HG02759 (cell line): ENCODE measurements at regions not wholly inside any gene's neighbourhood (a gene's known extent, or its start where the extent isn't known, plus 50 kb on each side); places are given as distances from the start of the nearest gene placed in this dataset.
"Not testable (repeated sequence)": the region's sequence is repeated elsewhere in the genome, so short reads cannot be mapped to it uniquely, and the experiment has no call there.

Experiments
- ATAC-seq: cut with Tn5 transposase; IDR thresholded peaks from one replicate; pipeline ENCODE4 v1.9.1; 2021; ENCODE audit warnings: mild to moderate bottlenecking, moderate library complexity; ENCODE audit not compliant: unreplicated experiment

DNA sequence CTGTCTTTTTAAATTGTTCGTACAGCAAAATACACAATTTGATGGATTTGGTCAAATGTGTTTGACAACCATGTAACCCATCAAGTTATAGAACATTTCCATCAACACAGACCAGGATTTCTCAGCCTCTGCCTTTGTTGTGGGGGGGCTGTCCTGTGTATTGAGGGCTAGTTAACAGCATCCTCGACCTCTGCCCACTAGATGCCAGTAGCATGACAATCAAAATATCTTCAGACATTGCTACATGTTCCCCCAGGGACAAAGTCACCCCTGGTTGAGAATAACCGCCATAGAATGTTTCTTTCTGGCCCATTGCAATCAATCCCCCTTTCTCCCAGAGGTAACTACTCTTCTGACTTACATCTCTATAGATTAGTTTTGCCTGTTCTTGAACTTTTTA is 310.1 kb upstream of the RGMA start:
- ATAC-seq: no peak

DNA sequence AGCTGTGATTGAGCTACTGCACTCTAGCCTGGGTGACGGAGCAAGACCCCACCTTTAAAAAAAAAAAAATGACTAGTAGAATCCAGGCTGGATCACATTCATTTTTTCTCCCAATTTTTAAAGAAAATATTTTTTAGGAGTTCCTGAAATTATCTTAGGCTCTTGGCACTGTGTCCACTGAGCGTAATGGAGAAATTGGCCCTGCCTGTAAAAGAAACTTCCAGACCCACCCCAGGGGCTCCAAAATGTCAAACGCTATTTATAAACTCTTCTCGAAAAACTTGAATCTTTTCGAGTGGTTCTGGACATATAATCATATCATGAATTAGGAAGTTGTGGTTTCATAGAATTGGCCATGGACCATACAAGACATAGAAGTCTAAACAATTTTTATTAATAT is 300.2 kb upstream of the RGMA start:
- ATAC-seq: no peak

DNA sequence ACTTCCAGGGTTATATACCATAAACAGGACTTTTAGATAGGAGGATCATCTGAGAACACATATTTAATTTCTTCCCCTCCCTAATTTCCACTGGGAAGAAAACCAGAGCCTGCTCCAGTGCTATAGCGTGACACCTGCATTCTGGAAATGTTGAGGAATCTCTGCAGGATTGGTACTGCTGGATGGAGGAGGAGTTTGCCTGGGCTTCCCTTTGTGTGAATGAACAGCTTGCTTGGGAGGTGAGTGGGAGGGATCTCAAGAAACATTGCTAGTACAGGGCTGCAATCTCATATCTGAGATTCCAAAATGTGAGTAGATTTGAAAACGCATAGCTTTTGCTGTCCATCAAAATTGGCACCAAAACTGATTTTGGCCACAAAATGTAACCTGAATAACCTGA is 295.9 kb upstream of the RGMA start:
- no peak for ATAC-seq

DNA sequence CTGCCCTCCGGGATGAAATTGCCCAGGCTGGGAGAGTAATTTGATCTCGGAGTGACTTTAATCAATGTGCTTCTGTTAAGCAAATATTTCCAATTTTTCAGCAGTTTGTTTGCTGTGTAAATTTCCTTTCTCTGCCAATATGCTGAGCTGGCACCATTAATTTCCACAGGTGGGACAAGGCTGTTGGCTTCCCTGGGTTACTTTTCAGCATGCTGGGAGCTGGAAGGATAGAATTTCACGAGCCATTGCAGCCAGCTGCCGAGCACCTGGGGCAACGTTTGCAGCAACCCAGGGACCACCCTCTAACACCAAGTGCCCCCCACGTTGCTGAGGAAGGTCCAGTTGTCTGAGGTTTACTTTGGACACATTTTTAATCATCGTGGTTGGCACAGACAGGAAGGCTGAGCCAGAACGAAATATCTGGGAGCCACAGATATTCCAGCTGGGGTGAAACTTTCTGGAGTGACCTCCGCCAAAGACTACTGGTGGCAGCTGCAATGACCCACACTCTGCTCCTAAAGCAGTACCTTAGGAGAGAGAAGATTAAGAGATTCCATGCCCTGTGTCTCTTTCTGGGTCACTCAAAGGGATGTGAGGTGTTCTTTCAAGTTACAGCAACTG is 293.3 kb upstream of the RGMA start:
- ATAC-seq: no peak

DNA sequence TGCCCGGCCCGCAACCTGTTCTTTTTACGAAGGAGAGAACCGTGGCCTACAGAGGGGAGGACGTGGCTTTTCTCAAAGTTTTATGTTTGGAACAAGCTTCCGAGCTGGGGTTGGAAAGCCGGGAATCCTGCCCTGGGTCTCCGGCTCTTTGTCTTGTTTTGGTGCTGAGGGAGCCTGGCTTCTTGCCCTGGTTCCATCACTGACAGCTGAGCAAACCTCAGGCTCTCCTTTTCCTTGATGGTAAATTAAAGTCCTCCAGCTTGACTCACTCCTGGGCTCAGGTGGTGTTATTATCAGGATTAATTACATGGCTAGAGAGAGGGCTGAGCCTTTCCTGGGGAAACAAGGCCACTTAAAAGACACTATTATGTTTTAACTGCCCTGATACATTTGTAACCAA is 289.5 kb upstream of the RGMA start:
- ATAC-seq: no peak

DNA sequence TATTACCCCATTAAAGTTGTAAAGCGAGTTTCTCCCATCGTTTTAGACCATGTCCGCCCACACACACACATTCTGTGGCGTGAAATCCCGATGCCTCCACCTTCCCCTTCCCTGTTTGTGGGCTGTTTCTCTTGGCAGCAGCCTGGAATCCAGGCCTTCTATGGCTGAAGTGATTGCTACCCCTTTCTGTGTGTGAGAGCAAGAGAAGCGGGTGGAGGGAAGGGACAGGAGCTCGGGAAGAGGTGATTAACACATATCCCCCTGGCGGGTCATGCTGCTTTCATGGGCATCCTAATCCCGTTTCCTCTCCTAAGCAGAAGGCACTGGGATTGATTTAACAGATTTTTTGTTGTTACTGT is 283.8 kb upstream of the RGMA start:
- no peak for ATAC-seq

DNA sequence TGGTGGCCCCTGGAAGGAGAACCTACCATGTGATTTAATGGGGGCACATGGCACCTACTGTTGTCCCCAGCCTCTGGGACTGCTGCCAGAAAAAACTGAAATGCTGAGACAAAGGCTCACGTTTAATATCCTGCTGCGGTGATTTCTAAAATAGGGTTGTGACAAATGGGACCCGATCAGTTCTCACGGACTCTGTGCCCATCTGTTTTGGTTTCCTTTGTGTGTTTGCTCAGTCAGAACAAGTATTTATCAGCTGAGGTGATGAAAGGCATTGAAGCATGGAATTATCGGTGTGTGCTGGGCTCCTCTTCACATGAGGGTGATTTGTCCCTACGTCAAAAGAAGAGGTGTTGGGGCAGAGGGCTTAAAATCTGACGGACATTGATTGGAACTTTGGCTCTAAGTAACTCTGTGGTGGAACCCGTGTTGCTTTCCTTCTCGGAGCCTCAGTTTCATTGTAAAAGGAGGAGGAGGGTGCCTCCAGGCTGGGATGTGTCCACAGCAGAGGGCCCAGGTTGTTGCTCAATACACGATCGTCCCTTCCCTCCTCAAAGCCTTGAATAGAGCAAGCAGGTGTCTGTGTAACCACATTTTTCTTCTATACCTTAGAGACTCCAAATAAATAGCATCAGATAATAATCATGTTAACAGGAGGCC is 283.3 kb upstream of the RGMA start:
- ATAC-seq: no peak

DNA sequence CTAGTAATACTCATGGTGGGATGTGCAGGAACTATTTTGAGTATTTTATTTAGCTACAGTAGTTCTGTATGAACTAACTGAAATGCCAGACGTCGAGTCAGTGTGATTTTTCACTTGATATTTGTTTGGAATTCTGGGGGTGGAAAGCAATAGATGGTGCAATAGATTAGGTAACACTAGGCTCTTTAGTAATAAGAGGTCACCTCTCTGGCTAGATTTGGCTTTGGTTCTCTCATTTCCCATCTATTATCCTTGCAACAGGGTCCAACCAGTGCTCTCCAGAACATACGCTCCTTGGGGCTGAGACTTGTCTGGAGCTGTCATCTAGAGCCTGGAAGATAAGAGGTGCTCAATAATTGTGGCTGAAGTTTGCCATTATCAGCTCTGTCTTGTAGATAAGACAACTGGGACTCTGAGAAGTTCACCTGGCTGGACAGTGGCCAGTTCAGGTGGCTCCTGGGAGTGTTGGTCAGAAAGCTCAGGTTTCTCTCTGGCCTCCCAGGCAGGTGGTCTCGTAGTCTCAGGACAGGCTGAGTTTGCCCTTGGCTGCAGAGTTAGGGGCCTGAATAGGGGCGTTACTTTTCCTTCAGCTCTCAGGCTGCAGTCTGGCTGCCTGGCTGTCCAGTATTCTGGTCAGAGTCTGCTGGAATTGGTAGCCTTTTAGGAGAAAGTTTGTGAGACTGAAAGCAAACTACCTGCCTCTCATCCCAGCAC is 277.5 kb upstream of the RGMA start:
- no peak for ATAC-seq

DNA sequence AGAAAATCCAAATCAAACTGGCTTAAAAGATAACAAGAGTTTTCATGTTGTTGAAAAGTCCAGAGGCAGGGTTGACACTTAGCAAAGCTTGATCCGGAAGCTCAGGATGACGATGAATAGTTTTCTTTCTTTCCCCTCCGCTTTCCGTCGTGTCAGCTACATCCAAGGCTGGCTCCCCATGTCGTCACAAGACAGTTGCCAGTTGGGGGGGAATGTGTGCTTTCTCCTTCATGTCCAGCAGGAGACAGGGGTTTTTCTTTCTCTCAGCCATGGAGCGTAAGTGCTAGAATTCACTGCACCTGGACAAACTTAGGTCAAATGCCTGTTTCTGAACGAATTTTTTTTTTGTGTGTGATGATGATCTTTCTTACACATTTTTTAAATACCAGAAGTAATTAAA is 273.8 kb upstream of the RGMA start:
- ATAC-seq: no peak

DNA sequence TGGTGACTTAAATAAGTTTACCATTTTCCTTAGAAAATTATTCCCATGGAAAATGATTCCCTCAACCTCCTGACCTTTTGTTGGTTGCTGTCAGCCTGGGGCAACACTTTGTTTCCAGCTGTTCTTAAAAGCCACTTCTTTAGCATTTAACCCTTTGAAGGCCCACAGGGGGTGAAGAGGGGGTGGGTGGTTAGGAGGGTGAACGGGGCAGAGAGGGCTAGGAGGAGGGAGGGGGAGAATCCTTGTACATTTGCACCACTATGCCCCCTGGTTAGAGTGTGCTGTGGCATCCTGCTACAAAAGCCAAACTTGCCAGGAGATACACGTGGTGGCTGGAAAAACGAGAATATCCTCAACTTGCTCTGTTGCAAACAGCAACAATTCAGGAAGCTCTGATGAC is 273.2 kb upstream of the RGMA start:
- ATAC-seq: no peak

DNA sequence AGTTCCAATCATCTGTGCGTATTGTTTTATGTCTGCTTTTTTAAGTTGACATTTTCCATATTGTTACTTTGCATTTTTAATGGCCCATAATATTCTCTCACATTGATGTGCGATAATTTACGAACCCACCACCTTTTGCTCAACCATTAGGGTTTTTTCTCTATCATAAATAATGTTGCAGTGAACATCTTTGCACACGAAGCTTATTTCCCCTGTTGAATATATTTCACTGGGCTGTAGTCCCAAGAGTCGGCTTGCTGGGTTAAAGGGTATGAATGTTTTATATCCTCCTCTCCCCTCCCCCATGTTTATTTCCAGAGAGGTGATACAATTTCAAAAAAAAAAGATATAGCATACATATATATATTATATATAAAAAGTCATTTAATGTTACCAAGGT is 272.7 kb upstream of the RGMA start:
- no peak for ATAC-seq

DNA sequence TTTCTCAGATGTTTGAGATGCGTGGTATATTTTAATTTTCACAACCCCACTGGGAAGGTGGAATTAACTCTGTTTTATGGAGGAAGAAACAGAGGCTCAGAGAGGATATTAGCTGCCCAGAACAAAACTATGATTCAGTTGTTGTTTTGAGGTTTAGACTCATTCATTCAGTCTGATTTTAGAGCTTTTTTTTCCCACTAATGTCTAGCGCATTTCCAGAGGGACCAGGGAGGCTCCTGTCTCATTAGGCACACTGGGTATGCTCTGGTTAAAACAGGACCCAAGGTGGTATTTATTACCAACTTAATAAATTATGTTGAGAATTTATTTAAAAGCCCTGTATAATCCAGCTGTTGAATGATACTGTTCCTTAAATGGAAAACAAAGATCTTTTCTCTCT is 272.0 kb upstream of the RGMA start:
- no peak for ATAC-seq

DNA sequence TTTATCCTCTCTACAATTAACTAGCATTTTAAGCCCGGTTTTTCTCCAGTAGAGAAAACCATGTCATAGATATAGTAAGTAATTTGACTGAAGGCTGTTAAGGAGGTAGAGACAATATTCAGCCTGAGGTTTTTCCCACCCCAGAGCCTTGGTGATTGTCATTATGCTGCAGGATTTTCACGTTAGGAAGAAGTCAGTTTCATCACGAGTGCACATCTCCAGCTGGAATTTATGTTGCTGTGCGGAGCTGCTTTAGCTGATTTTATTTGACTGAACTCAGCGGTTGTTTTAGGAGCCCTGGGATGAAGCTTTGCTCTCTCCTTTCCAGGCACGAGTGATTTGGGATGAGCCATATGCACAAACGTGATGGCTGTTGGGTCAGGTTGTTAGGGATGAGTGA is 271.3 kb upstream of the RGMA start:
- ATAC-seq: no peak

DNA sequence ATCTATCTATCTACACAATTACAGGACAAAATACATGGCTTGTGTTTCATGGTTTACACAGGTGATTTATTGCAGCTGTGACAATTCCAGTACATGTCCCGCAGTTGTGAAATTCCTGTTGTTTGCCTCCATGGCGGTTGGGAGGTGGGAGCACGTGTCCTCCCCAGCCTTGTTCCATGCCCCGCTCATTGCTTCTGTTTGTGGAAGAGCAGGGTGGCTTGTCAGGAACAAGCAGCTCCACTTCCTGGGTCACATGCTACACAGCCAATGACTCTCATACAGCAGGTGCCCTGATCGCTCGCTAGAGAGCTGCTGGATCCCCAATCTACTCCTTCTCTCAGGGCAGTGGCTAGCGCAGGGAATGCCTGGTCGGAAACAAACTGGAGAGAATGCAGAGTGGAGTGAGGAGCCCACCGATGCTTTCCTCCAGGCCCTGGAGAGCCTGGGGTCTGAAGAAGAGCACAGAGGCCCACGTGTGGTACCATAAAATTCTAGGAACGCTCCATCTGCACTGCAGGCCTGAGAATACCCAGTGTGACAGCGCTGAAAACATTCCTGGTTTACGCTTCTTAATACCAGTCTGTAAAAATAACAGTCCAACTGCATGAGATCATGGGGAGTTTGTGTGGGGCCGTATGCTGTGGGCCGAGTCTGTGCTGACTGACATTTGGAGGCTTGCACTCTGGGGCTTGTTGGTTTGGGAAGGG is 270.6 kb upstream of the RGMA start:
- ATAC-seq: no peak

DNA sequence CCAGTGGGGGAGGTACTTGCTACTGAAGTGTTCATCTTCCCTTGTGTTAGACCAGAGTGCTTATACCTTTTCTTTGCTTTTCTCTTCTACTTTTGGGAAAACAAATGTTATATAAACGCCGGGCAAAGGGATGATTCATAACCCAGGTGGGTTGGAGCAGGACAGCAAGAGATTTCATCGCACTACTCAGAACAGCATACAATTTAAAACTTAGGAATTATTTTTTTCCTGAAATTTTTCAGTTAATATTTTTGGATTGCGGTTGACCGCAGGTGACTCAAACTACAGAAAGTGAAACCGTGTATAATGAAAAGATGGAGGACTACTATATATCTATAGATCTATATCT is 270.0 kb upstream of the RGMA start:
- no peak for ATAC-seq

DNA sequence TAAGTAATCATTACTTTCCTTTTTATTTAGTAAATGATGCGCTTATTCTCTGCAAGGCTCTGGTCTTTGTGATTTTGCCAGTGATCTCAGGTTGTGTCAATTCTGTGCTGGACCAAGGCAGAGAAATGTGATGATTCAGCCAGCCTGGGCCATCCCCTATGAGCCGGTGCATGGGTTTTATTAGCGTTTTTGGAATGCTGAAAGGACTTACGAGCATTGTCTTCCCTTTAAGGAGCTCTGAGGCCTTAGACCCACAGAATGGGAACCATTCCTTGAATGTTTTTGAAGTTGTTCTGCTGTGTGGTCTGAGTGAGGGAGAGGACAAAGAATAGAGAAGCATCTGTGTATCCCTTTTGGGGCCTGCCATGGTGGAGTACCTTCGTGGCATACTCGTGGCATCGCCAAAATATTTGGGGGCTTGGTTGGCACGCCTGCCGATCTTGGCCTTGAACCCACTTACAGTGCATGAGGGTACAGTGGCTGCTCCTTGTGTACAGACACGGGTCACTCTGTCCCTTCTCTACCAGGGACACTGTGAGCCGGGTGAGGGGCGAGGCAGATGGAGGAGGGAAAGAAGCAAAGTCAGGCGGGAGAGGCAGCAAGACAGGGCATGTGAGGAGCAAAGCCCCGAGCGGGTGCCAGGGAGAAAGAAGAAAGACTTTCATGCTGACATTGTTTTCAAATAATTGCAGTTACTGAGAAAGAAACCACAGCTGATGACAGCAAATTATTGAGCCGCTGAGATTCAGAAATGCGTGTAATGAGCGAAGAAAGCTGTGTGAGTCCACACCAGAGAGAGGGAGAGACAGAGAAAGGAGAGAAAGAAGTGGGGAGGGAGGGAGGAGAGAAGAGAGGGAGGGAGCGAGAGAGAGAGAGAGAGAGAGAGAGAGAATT is 269.4 kb upstream of the RGMA start:
- no peak for ATAC-seq

DNA sequence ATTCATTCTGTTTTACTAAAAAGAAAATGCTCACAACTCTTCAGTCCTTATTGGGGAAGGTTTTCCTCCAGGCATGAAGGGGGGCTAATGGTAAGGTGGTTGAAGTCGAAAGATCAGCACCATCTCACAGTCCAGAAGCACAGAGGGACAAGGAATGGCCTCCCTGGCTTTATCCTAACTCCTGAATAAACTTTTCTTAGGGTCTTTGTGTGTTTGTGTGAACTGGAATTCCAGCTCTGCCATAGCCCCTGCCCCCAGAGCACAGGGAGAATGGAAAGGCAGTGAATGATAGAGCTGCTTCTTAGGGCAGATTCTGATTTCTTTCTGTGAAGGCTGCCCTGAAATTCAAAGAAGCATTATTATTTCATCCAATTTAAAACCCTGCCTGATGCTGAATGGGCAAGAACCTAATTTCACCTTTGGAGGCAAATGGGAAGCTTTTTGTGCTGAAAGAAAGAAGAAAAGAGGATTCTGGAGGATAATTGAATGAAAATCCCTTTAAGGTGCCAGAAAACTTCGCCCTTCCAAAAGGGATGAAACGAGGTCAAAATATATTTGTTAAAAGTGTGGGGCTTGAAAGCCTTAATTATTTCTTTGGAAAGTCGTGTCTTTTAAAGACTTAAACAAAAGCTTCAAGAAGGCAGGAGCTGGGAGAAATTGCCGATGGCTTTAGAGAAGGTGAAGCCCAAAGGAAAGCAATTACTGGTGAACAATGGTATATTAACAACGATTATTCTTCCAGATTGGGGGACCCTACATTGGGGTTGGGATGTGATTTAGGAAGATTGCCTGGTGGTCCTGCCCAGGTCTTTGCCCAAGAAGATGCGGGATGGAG is 259.9 kb upstream of the RGMA start:
- no peak for ATAC-seq

DNA sequence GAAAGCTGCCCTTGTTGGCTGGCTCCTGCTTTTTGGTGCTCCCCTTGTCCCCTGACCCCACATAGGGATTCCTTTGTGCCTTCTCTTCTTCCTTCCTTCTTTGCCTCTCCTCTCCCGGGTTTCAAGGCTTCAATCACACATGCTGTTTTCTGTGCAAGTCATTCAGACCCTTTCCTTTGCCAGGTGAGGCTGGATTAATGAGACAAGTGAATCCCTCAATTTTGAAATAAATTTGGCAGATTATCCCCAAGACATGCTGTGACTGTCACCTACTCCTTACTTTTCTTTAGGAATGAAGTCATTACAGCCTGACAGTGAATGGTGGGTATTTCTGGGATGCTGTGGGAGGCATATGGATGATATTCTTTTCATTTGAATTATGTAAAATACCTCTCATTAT is 259.0 kb upstream of the RGMA start:
- no peak for ATAC-seq

DNA sequence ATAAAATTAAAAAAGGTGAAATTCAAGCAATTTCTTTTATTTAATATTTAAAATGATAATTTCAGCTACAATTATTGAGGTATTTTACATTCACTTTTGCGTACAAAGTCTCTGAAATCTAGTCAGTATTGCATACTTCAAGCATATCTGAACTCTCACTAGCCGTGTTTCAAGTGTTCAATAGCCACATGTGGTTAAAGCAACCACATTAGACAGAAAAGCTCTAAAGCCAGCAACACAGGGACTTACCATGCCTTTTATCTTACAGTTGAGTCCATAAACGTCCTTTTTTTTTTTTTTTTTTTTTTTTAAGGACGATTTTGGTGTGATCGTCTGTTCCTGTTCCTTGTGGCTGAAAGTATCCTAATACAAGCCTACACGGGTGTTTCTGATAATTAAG is 257.0 kb upstream of the RGMA start:
- no peak for ATAC-seq

DNA sequence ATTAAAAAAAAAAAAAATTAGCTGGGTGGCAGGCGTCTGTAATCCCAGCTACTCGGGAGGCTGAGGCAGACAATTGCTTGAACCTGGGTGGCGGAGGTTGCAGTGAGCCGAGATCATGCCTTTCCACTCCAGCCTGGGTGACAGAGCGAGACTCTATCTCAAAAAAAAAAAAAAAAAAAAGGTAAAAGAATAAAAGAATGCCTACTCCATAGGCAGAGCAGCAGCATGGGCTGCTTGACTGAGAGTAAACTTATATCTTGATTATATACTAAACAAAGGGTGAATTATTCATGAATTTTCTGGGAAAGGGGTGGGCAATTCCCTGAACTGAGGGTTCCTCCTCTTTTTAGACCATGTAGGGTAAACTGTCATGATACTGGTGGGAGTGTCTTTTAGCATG is 254.4 kb upstream of the RGMA start:
- ATAC-seq: not testable (repeated sequence)
